Progenitor cell of endocrine pancreas (in vitro differentiated cells): ENCODE measurements at regions not wholly inside any gene's neighbourhood (a gene's known extent, or its start where the extent isn't known, plus 50 kb on each side); places are given as distances from the start of the nearest gene placed in this dataset.
A peak's percentile ranks its signal among the peaks of the same experiment; 100 is the strongest.

ENCODE experiments used
- DNase-seq: peaks from one replicate; pipeline ENCODE4 v3.0.0; 2021; ENCODE audit warnings: low spot score; ENCODE audit not compliant: unreplicated experiment
- H3K27ac Mint-ChIP-seq: 2 replicates; pipeline ENCODE4 v1.8.0; 2021; ENCODE audit warnings: mild to moderate bottlenecking, moderate library complexity, mixed read lengths
- H3K27me3 Mint-ChIP-seq: 2 replicates; pipeline ENCODE4 v1.8.0; 2021; ENCODE audit warnings: mixed read lengths
- H3K36me3 Mint-ChIP-seq: 2 replicates; pipeline ENCODE4 v1.8.0; 2022; ENCODE audit warnings: mixed read lengths; ENCODE audit not compliant: insufficient read depth
- H3K4me1 Mint-ChIP-seq: 2 replicates; pipeline ENCODE4 v1.8.0; 2021; ENCODE audit warnings: low read depth, mixed read lengths
- H3K4me3 Mint-ChIP-seq: 2 replicates; pipeline ENCODE4 v1.8.0; 2021; ENCODE audit warnings: low read depth, mild to moderate bottlenecking, moderate library complexity, mixed read lengths
- H3K9me3 Mint-ChIP-seq: 2 replicates; pipeline ENCODE4 v1.8.0; 2021; ENCODE audit warnings: low read depth, mixed read lengths
- CTCF ChIP-seq: fragments of 200-600 bp; sonication (generic); IDR thresholded peaks from one replicate; pipeline ENCODE4 v1.5.0; 2021; ENCODE audit warnings: antibody characterized with exemption, mild to moderate bottlenecking; ENCODE audit not compliant: unreplicated experiment

GRCh38 chr11:95299078-95299679 lies 68.2 kb upstream of the SESN3 start:
- DNase-seq = no peak
- H3K4me3 Mint-ChIP-seq = no peak overlapping the region
- peaks cover 27% of the 10 kb centered on the region for H3K4me1 Mint-ChIP-seq
- H3K9me3 Mint-ChIP-seq = no peaks in the 10 kb centered on the region
- H3K27me3 Mint-ChIP-seq = no peaks in the 10 kb centered on the region
- H3K27ac Mint-ChIP-seq = no peak overlapping the region
- no peaks in the 10 kb centered on the region for H3K36me3 Mint-ChIP-seq
- TF ChIP-seq CTCF = no peak

- DNase-seq = no peak
- Mint-ChIP-seq H3K4me3 (no peak overlapping the region), H3K4me1 (peaks cover 27% of the 10 kb centered on the region), H3K36me3 (no peaks in the 10 kb centered on the region), H3K27ac (peak overlapping the region; percentile 7), H3K9me3 (no peaks in the 10 kb centered on the region), H3K27me3 (no peaks in the 10 kb centered on the region)
- no peak for TF ChIP-seq CTCF
Observed at GRCh38 chr11:95297680-95298452, 66.9 kb upstream of the SESN3 start.

- no peaks in the 10 kb centered on the region for H3K36me3 Mint-ChIP-seq
- no peak for TF ChIP-seq CTCF
- DNase-seq = no peak
- no peaks in the 10 kb centered on the region for H3K27me3 Mint-ChIP-seq
- H3K9me3 Mint-ChIP-seq = no peaks in the 10 kb centered on the region
- H3K4me1 Mint-ChIP-seq = peaks cover 27% of the 10 kb centered on the region
- H3K27ac Mint-ChIP-seq = no peak overlapping the region
- H3K4me3 Mint-ChIP-seq = no peak overlapping the region
Observed at GRCh38 chr11:95296621-95297025, 65.6 kb upstream of the SESN3 start.

- no peak for DNase-seq
- H3K27ac Mint-ChIP-seq = no peak overlapping the region
- H3K36me3 Mint-ChIP-seq = no peaks in the 10 kb centered on the region
- H3K9me3 Mint-ChIP-seq = no peaks in the 10 kb centered on the region
- no peak overlapping the region for H3K4me3 Mint-ChIP-seq
- H3K27me3 Mint-ChIP-seq = no peaks in the 10 kb centered on the region
- no peak for TF ChIP-seq CTCF
- peaks cover 27% of the 10 kb centered on the region for H3K4me1 Mint-ChIP-seq
Observed at GRCh38 chr11:95296165-95296564, 65.2 kb upstream of the SESN3 start.

- Mint-ChIP-seq H3K36me3 (no peaks in the 10 kb centered on the region), H3K27me3 (no peaks in the 10 kb centered on the region), H3K4me1 (peaks cover 27% of the 10 kb centered on the region), H3K9me3 (no peaks in the 10 kb centered on the region), H3K4me3 (no peak overlapping the region), H3K27ac (no peak overlapping the region)
- no peak for TF ChIP-seq CTCF
- no peak for DNase-seq
Observed at GRCh38 chr11:95295382-95296149, 64.6 kb upstream of the SESN3 start.
